Lung microvascular endothelial cell (primary cell): ENCODE measurements at regions not wholly inside any gene's neighbourhood (a gene's known extent, or its start where the extent isn't known, plus 50 kb on each side); places are given as distances from the start of the nearest gene placed in this dataset.

Experiments used
- DNase-seq, 2 donors: peaks; one replicate each; pipeline versions ENCODE4 v3.0.0 to v3.0.0-alpha.2; 2010; ENCODE audit warnings: low read depth in 2 of 2

DNA sequence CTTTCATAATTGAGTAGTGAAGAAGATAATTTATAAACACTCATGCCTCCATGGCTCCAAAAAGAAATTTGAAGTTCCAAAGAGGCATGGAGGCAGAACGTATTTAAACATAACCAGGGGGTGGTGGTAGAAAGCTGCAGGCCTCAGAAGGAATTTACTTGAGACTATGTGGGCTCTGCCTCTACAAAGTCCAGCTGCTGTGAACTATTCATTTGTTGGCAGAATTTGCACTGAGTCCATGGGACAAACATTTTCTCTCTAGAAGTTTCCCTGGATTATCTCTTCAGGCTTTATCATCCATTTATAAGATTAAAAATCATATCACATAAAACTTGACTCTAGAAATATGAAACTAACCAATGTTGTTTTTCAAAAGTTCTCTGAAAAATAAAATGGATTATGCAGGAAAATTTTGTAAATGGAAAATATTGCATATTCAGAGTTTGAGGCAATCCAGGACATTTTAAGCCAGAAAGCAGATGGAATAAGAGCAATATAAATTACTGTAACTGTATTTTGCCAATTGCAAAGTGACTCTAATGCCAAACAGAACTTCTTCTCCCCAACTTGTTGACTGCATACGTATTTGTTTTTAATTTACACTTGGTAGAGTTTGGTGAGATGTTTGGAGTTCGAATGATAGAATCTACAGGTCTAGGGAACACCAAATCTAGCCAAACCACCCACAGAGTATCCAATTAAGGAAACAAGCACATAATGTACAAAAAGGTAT, 258.2 kb downstream of the ENC1 start:
- no peak for DNase-seq

DNA sequence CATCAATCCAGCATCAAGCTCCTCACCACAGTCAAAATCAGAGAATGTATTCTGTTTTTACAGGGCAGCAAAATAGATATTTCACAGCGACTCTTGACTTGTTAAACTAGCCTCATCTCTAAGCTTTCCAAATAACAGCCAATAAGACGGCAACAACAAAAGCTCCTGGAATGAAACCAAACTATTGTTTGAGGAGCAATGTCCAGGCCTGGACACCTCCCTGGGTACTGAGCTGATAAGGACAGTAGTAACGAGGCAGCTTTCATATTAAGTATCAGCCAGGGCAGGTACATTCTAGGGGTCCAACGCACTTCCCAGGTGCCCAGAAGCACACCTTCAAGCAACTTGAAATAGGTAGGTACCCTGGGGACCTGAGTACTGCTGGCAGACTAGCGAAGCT, 260.3 kb downstream of the ENC1 start:
- no peak for DNase-seq

DNA sequence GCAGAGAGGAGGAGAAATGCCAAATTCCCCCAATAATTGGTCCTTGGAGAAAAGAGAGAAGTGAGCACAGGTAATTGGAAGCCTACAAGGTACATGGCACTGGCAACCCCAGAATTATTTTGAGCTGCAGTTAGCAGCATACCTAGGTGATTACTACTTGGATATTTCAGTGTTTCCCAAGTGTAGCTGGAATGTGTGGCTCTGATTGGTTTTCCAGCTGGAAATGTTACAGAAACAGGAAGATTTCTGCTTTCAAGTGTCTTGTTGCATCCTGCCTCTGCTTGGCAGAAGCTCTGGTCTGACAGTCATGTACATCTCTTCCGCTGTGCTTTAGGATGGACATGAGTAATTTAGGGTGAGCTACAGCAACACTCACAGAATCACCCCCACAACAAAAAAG, 262.1 kb downstream of the ENC1 start:
- DNase-seq = no peak

DNA sequence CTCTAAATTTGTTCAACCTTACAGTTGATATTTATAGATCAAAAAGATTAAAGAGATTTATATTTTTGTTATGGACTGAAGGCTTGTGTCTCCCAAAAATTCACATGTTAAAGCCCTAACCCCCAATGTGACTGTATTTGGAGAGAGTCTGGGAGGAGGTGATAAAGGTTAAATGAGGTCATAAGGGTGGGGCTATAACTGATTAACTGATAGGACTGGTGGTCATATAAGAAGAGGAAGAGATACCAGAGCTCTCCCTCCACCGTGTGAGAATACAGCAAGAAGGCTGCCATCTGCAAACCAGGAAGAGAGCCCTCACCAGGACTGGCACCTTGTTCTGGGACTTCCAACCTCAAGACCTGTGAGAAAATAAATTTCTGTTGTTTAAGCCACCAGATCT, 264.3 kb downstream of the ENC1 start:
- DNase-seq = no peak

DNA sequence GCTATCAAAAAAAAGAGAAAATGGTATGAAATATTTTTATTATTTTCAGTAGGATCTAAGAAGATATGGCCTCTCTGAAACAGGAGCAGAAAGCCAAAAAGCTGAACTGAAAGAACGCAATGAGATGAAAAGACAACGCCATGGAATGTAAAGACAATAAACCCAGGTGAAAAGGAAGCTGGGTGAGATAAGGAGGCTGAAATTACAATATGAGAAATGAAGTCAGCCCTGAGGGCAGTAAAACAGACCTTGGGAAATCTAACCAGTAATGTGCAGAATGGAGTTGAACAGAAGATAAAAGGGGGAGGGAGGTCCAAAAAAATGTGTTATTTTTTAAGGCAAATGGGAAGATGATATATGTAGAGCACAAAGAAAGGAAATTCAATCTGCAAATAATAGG, 265.3 kb downstream of the ENC1 start:
- DNase-seq = no peak

DNA sequence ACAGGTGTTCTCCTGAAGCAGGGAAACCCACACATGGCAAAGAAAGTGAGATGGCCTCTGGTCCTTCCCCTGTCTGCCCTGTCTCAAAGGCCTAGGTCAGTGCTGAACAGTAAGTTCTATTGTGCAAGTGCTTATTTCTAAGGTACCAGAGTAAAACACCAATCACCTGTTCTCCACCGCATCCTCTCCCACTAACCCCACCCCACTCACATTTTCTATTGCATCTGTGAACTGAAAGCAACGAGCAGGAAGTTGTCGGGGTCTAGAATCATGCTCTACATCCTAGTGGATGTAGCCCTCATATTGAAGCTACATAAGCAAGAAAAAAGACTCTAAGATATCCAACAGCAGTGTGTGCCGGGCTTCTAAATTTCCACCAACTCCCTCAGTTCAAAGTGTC, 265.9 kb downstream of the ENC1 start:
- DNase-seq = no peak

DNA sequence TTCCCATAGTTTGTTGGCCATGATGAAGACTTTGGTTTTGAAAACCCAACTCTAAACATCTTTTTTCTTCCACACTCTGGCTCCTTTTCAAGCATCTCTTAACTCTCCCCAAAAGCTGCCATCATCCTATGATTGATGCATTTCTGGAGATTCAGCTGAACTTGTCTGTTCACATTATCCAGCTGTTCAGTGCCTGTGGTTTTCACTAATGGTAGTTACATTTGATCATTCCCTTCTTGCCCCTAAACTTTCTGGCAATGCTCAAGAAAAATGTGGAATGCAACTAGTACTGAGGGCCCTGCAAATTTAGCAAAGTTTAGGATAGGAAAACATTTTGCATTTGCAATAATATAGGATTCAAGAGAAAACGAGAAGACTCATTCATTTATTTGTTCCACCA, 267.5 kb downstream of the ENC1 start:
- DNase-seq = no peak

DNA sequence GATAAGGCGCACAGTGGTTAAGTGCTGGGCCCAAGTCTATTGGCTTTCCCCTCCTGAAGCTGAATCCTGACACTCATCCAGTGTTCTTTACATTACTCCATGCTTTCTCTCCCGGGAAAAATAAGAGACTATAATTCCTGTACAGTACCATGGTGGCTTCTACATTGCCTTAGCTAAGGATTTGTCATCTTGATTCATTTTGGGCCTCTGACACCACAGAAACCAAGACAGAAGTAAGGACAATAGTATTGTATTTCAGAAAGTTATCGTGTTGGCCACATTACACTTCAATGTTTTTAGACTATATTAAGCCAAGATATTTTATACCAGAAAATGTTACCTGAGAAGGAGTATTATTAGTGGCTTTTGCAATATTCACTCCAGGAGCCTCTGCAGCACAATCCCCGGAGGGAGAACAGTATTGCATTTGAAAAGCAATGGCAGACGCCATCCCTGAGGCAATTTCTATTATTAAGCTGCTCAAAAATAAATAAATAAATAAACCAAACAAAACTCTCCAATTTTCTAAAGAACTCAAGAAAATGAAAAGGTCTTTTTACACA, 267.9 kb downstream of the ENC1 start:
- DNase-seq = no peak

DNA sequence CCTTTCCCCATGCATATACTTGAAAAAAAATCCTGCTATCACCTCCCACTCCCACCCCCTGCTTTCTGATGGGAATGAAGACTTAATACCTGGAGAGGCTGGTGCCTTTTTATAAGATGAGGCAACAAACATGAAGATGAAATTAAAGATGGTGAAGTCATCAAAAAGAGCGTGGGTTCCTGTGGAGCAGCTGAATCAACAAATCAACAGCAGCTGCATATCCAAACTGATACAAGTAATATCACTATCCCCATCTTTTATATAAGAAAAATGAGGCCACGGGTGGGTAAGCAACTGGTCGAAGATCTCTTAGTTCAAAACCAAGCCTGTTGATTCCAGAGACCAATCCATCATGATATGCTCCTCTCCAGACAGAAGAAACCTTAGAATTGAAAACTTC, 268.5 kb downstream of the ENC1 start:
- DNase-seq = no peak

DNA sequence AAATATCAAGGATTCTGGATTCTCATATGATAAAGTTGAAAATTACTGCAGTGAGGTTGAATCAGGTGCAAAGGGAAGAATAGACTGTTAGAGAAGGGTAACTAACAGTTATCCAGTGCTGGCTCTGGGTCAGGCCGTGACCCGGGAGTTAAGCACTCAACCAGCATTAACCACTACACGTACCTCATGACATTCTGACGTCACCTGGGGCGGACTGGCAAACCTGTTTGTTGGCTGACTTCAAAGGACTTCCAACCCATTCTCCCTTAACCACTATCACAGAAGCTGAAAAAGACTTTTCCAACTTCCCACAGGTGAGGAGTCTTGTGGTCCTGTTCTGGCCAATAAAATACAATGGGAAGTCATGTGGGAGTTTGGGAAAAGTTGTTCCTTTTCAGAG, 268.9 kb downstream of the ENC1 start:
- DNase-seq = no peak

DNA sequence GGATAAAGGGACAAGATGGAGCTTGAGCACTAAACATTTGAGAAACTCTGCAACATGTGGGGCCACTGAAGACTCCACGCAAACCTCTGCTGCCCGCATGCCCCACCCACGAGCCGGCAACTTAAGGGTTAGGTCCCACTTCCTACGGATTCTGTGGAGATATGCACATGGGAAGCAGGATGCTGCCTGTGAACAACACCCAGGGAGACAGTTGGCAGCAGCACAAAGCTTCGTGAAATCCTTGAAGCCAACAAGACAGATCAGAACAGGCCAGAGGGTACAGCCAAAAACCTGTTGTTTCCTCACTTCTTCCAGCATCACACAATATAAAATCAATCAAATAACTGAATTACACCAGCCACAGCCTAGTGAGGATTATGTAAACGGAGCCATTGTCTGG, 270.4 kb downstream of the ENC1 start:
- no peak for DNase-seq

DNA sequence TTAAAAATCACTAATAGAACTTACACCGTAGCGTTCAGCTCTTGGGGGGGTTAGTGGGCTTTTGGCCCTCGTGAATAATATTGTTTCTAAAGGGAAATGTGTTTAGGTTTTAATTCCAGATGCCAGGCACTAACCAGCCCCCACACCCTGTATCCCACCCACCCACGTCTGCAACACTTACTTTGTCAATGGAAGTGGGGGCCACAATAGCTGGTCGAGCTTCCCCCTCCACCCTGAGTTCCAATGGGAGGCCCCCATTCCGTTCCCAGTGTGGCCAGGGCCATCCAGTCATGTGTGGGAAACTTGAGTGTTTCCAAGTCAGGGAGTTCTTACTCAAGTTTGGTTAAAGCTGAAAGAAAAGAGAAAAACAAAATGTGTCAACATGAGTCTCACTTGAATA, 271.4 kb downstream of the ENC1 start:
- no peak for DNase-seq

DNA sequence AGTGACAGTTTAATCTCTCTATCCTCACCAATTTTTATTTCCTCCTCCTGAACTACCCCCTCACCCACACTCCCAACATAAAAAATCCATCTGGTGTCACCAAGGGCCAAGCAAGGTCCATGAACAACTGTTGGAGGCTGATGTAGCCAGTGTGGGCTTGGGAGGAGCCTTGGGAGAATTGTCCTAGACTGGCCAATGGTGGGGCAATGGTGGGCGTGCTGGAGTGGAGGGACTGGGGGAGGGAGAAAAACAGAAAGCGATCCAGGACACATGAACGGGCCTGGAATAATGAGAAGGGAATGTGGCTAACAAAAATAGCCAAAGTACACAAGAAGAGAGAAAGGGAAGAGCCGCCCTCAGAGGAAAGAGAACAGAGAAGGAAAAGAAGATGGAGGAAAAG, 272.6 kb downstream of the ENC1 start:
- DNase-seq = no peak

DNA sequence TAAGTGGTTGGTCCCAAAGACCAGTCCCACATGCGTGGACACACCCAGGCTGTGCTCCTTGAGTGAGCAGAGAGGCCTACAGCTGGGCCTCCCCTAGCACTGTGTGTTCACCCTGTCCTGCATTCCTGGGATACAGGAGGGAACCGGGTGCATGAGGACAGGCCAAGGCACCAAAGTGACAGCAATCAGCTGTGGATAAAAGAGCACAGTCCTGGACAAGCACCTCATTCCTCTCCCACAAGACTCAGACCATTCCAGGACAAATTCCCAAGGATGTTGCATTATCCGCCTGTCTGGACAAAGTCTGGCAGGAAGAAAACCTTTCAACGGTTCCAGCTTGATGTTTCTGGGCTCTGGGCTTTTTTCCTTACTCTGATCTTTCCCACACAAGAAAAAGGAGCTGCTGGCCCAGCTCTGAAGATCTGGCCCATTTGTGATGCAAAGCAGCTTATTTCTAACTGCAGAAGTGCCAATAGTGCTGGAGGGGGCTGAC, 273.2 kb downstream of the ENC1 start:
- no peak for DNase-seq

DNA sequence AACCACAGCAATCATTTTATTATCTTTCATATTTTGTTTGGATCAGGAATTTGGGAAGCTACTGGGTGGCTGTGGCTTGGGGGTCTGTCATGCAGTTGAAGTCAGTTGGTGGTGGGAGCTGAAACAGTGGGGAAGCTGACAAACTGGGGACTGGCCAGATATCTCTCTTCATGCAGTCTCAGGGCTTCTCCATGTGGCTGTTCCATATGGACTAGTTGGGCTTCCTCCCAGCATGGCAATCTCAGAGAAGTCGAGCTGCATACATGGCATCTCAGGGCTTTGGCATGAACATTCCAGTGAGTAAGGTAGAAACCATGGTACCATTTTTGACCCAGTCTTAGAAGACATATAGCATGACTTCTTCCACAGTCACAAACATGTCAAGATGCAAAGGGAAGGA, 274.8 kb downstream of the ENC1 start:
- DNase-seq = no peak

DNA sequence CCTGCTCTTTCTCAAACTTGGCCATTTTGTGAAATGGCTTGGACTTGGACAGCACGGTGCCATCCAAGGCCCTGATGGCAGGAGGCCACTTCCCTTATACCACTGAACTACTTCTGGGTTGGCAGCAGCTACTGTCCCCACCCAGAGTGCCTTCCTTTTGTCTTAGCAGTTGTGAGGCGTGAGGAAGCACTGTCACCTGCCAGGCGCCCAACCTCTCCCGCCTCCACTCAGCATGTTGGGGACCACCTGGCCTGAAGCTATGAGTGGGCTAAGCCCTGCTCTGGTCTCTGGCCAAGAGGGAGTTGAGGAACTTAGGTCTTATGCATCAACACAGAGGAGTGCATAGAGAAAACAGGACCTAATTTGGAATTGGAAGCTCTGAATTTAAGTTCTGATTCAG, 276.0 kb downstream of the ENC1 start:
- DNase-seq = no peak

DNA sequence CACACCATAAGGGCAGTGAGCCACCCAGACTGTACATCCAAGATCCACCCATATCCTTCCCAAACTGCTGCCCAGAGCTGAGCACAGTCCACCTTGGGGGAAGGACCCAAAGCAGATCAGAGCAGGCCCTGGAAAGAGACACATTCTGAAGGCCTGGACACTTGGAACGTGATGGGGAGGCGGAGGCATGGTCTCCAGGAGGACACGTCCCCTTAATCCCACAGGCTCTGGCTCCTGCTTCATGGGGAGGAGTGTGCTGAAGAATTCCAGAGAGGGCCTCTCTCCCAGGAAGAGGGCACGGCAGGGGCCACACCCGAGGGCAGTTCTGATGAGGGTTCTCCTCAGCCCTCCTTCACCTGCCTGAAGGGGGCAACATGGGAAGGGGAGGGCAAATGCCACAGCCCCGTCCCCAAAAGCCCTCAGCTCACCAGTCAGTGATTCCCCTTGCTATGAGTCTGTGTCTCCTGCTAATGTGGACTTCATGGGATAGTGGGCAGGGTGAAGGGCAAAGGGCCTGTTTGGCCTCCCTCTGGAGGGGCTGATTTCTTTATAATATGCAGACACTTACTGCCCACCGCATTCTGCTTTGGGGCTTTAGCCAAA, 276.8 kb downstream of the ENC1 start:
- DNase-seq = no peak

DNA sequence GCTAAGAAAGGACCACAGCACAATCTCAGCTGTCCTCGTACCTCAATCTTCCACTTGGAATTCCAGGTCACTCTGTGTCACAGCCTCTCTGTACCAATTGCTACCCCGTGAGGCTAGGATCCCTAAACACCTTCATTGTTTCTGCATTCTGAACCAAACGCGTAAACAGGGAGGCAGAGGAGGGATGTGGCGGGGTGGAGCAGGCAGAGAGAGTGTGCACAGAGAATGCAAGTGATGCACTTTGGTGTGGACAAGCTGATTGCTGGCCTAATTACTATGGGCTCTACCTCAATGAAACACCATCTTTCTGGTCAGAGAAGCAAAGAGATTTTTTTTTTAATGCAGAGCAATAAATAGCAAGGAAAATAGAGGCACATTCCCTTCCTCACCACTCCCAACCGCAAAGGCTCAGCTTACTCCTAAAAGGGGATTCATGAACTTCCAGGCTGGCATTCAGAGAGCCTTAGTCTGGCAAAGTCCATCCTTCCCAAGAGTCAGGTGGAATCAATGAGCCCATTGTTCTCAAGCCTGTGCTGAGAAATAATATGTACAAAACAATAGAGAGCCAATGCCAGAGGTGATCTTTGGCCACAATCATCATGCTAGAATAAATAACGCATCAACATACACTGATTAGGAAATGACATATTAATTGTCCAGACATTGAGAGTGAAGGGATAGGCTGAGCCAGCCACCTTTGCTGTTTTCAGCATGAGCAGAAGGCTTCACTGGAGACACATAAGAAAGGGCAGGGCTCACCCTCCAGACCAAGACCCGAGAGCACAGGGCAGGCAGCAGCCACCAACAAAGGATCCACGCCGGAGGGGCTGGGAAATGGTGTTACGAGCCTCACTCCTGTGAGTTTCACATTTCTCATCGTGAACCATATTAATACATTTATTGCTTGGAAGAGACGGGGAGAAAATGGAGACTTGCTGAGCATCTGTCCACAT, 278.8 kb downstream of the ENC1 start:
- DNase-seq = no peak

DNA sequence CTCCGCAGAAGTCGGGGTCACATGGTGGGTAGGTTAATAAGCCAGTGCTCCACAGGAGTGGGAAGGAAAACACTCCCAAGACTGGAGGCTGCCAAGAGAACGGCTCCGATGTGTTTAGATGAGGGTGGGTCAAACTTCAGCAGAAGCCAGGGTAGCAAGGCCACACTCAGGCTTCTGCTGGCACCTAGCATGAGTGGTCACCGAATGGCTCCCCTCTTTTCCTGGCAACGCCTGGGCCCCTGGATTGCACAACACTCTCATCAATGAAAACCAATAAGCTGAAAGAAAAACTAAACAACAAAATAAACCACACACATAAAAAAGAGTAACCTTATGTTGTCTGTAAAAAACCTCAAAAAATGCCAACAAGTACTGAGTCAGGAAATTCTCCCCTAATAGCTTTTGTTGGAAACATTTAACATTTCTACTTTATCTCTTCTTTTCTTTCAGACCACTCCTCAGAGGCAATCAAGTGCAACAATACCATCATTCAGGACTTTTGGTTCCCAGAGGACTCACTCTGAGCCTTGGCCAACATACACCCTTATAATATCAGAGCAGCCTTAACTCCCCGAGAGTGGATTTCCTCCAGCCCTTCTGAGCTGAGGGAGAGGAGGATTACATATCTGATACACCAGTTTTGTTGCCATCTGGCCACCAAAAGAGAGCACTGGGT, 279.9 kb downstream of the ENC1 start:
- DNase-seq = no peak

DNA sequence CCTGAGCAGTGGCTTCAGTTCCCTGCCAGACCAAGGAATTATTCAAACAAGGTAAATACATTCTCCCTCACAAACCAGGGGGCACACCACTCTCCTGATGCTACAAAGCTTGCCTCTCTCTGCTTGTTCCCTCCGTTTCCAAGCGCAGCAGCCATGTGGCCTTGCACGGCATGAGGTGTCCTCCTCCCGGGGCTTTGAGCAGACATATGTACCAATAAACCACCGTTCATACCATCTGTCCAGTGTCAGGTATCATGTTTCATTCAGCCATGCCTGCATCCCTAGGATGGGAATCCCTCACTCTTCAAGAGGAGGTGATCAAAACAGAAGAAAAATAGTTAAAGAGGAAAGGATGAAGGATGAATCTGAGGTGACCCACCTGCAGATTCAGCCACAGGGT, 282.7 kb downstream of the ENC1 start:
- DNase-seq = no peak

DNA sequence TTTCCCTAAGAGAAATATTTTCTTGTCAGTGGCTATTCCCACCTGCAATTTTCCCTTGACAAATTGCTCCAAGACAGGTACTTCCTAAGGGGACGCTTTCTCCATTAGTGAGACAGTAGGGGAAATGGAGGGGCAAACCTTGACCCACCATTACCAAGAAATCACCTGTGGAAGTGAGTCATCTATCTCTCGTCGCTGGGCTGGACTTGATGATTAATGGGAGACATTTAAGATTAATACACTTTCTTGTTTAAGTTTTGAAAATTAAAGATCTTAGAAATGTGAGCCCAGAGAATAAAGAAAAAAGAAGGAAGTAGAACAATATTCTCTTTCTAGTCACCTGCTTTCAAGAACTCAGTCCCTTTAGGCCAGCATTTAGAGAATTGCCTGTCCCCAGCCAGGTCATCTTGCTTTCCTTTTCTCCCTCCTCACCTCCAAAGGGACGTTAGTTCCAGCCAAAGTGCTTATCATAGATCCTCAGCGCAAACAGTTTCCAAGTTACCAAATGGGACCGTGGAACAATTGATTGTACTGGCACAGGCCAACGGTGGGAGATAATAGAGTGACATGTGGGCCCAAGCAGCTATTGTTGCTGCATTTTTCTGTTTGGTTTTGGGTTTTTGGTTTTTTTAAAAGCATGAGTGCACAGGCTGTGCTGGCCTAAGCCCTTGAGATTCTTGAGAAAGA, 284.4 kb downstream of the ENC1 start:
- peak in 1 of 2 donors; percentile 10 for DNase-seq
